Right cardiac atrium (tissue), 5 donors: ENCODE measurements at regions not wholly inside any gene's neighbourhood (a gene's known extent, or its start where the extent isn't known, plus 50 kb on each side); places are given as distances from the start of the nearest gene placed in this dataset.

Experiments
- ATAC-seq, 2 donors: fragments of 200-7000 bp; cut with Tn5 transposase; one replicate each; pipeline versions ENCODE4 v1.8.0 to v1.9.1; 2020; ENCODE audit warnings: moderate library complexity in 2 of 2, mild to moderate bottlenecking in 1 of 2
- DNase-seq, 3 donors: peaks; one replicate each; pipeline ENCODE4 v3.0.0-alpha.2; 2020
- H3K27ac ChIP-seq: one replicate; pipeline ENCODE4 v1.5.1; 2013; ENCODE audit warnings: mild to moderate bottlenecking, low read length, control low read depth, moderate library complexity
- H3K27me3 ChIP-seq: one replicate; pipeline ENCODE4 v1.6.1; 2013; ENCODE audit not compliant: control insufficient read depth, insufficient read depth
- H3K4me1 ChIP-seq: one replicate; pipeline ENCODE4 v1.6.1; 2013; ENCODE audit warnings: low read length; ENCODE audit not compliant: control insufficient read depth, insufficient read depth
- H3K4me3 ChIP-seq: one replicate; pipeline ENCODE4 v1.5.1; 2013; ENCODE audit warnings: low read length, control low read depth
- H3K9me3 ChIP-seq: one replicate; pipeline ENCODE4 v1.6.1; 2013; ENCODE audit warnings: low read length; ENCODE audit not compliant: control insufficient read depth
- WGBS: extraction: QIAGEN DNeasy Blood & Tissue Kit; methylation state at CpG from one replicate; pipeline ENCODE4 v1.1.7; 2013; 5-methylcytosine and 5-hydroxymethylcytosine counted together
- intact Hi-C, 4 donors: fragments of 100-400 bp; cut with DNase I; formaldehyde crosslinking; loops; one replicate each; pipeline versions ENCODE4 v1.11.0 to v1.14.0; 2022 to 2023
- donor health status: healthy with polysubstance abuse.
- donor health status: DM: no; HTN: yes; CAD: no.
- donor health status: DM: no; HTN: no; CAD: no.
- donor health status: DM: no; HTN: yes; CAD: no; lungs with severe emphysema.
- donor health status: DM: yes; HTN: yes; CAD: no.

GRCh38 chr2:10964052-10964790, 52.5 kb downstream of the KCNF1 start:
- H3K27me3 ChIP-seq: no peaks in the 10 kb centered on the region
- intact Hi-C loops: no loop called here

GRCh38 chr2:10965241-10965843, 53.6 kb downstream of the KCNF1 start:
- 94% methylated on average over 19 of the region's 19 CpGs for whole genome bisulfite sequencing
- intact Hi-C loops: no loop called here
- Histone ChIP-seq H3K4me1 (no peaks in the 10 kb centered on the region), H3K4me3 (no peak overlapping the region), H3K27me3 (no peaks in the 10 kb centered on the region), H3K9me3 (no peaks in the 10 kb centered on the region), H3K27ac (no peak overlapping the region)
- DNase-seq: no peak
- ATAC-seq: no peak

More at GRCh38 chr2:10964052-10964790, 52.5 kb downstream of the KCNF1 start:
- 46% methylated on average over 14 of the region's 14 CpGs for WGBS
- no peaks in the 10 kb centered on the region for H3K4me1 ChIP-seq
- no peak overlapping the region for H3K27ac ChIP-seq
- H3K9me3 ChIP-seq: no peaks in the 10 kb centered on the region
- DNase-seq (no peak), ATAC-seq (peak in 1 of 2 donors; percentile 53)
- H3K4me3 ChIP-seq: no peak overlapping the region

GRCh38 chr2:10966056-10966455, 54.3 kb downstream of the KCNF1 start:
- 90% methylated on average over 7 of the region's 7 CpGs for WGBS
- no peak for ATAC-seq

GRCh38 chr2:10966741-10967140, 55.0 kb downstream of the KCNF1 start:
- H3K9me3 ChIP-seq: no peaks in the 10 kb centered on the region
- ATAC-seq (no peak), DNase-seq (no peak)
- no peaks in the 10 kb centered on the region for H3K27me3 ChIP-seq
- H3K4me3 ChIP-seq: no peak overlapping the region
- H3K4me1 ChIP-seq: no peaks in the 10 kb centered on the region
- no peak overlapping the region for H3K27ac ChIP-seq
- 89% methylated on average over 13 of the region's 13 CpGs for WGBS
- intact Hi-C loops: no loop called here

More at GRCh38 chr2:10966056-10966455, 54.3 kb downstream of the KCNF1 start:
- Histone ChIP-seq H3K4me3 (no peak overlapping the region), H3K9me3 (no peaks in the 10 kb centered on the region), H3K27me3 (no peaks in the 10 kb centered on the region), H3K4me1 (no peaks in the 10 kb centered on the region), H3K27ac (no peak overlapping the region)
- intact Hi-C loops: no loop called here
- DNase-seq: no peak

GRCh38 chr2:10968176-10968575, 56.4 kb downstream of the KCNF1 start:
- Histone ChIP-seq H3K9me3 (no peaks in the 10 kb centered on the region), H3K4me1 (no peaks in the 10 kb centered on the region), H3K4me3 (no peak overlapping the region), H3K27ac (no peak overlapping the region), H3K27me3 (no peaks in the 10 kb centered on the region)
- whole genome bisulfite sequencing: 83% methylated on average over 11 of the region's 11 CpGs
- intact Hi-C loops: no loop called here
- ATAC-seq (no peak), DNase-seq (no peak)

- Histone ChIP-seq H3K27ac (no peak overlapping the region), H3K9me3 (no peaks in the 10 kb centered on the region), H3K4me1 (no peaks in the 10 kb centered on the region), H3K4me3 (no peak overlapping the region), H3K27me3 (no peaks in the 10 kb centered on the region)
- 55% methylated on average over 3 of the region's 3 CpGs for WGBS
- ATAC-seq (peak in 1 of 2 donors; percentile 21), DNase-seq (no peak)
- intact Hi-C loops: no loop called here
Observed at GRCh38 chr2:10970666-10971065, 58.9 kb downstream of the KCNF1 start.

GRCh38 chr2:10971161-10971887, 59.6 kb downstream of the KCNF1 start:
- 86% methylated on average over 15 of the region's 15 CpGs for WGBS
- H3K4me1 ChIP-seq: no peaks in the 10 kb centered on the region
- no peaks in the 10 kb centered on the region for H3K9me3 ChIP-seq
- intact Hi-C loops: no loop called here
- no peak for ATAC-seq
- H3K27me3 ChIP-seq: no peaks in the 10 kb centered on the region
- no peak overlapping the region for H3K4me3 ChIP-seq
- no peak overlapping the region for H3K27ac ChIP-seq
- DNase-seq: no peak

- Histone ChIP-seq H3K4me3 (no peak overlapping the region), H3K27me3 (no peaks in the 10 kb centered on the region), H3K9me3 (no peaks in the 10 kb centered on the region), H3K4me1 (no peaks in the 10 kb centered on the region), H3K27ac (no peak overlapping the region)
- ATAC-seq (no peak), DNase-seq (no peak)
- intact Hi-C loops: no loop called here
- 47% methylated on average over 8 of the region's 8 CpGs for WGBS
Observed at GRCh38 chr2:10971888-10972260, 60.1 kb downstream of the KCNF1 start.

- ATAC-seq: no peak
- no peak overlapping the region for H3K27ac ChIP-seq
- WGBS: 93% methylated on average over 17 of the region's 17 CpGs
Observed at GRCh38 chr2:10972683-10973433, 61.1 kb downstream of the KCNF1 start.

GRCh38 chr2:10973766-10974165, 62.0 kb downstream of the KCNF1 start:
- no peak for ATAC-seq
- 77% methylated on average over 6 of the region's 6 CpGs for WGBS
- intact Hi-C loops: no loop called here

More at GRCh38 chr2:10972683-10973433, 61.1 kb downstream of the KCNF1 start:
- no peak for DNase-seq
- intact Hi-C loops: no loop called here
- Histone ChIP-seq H3K4me3 (no peak overlapping the region), H3K27me3 (no peaks in the 10 kb centered on the region), H3K4me1 (no peaks in the 10 kb centered on the region), H3K9me3 (no peaks in the 10 kb centered on the region)

GRCh38 chr2:10977003-10977402, 65.3 kb downstream of the KCNF1 start:
- intact Hi-C loops: no loop called here
- WGBS: 21% methylated on average over 9 of the region's 9 CpGs
- no peak overlapping the region for H3K27ac ChIP-seq

More at GRCh38 chr2:10973766-10974165, 62.0 kb downstream of the KCNF1 start:
- Histone ChIP-seq H3K4me3 (no peak overlapping the region), H3K27ac (no peak overlapping the region), H3K9me3 (no peaks in the 10 kb centered on the region), H3K27me3 (no peaks in the 10 kb centered on the region), H3K4me1 (no peaks in the 10 kb centered on the region)
- no peak for DNase-seq

More at GRCh38 chr2:10977003-10977402, 65.3 kb downstream of the KCNF1 start:
- no peaks in the 10 kb centered on the region for H3K27me3 ChIP-seq
- ATAC-seq: peak in 1 of 2 donors; percentile 25
- no peak for DNase-seq
- no peaks in the 10 kb centered on the region for H3K4me1 ChIP-seq
- H3K4me3 ChIP-seq: no peak overlapping the region
- no peaks in the 10 kb centered on the region for H3K9me3 ChIP-seq
